Erythroblast (primary cell): ENCODE measurements at regions not wholly inside any gene's neighbourhood (a gene's known extent, or its start where the extent isn't known, plus 50 kb on each side); places are given as distances from the start of the nearest gene placed in this dataset.

Experiments
- DNase-seq, 2 experiments: peaks; one replicate each; lab custom pipeline; 2025; lab: John Stamatoyannopoulos, UW
- GATA1 ChIP-seq: IDR thresholded peaks from 2 replicates; pipeline ENCODE4 v1.6.1; 2011; ENCODE audit warnings: low read depth, mild to moderate bottlenecking, control low read depth, low read length, moderate library complexity
- POLR2A ChIP-seq: IDR thresholded peaks from 2 replicates; pipeline ENCODE4 v1.6.1; 2011; ENCODE audit warnings: mild to moderate bottlenecking, low read length

GRCh38 chr2:153373510-153374279 is 104.9 kb downstream of the RPRM start:
- DNase-seq, result no peak
- TF ChIP-seq POLR2A, result no peak
- no peak for TF ChIP-seq GATA1

- no peak for DNase-seq
- no peak for TF ChIP-seq GATA1
- no peak for TF ChIP-seq POLR2A
These were observed 118.3 kb downstream of the RPRM start for GRCh38 chr2:153360239-153360638.

- TF ChIP-seq GATA1, result no peak
- TF ChIP-seq POLR2A, result no peak
- no peak for DNase-seq
These were observed 124.2 kb downstream of the RPRM start for GRCh38 chr2:153354377-153354776.

- TF ChIP-seq POLR2A, result no peak
- no peak for TF ChIP-seq GATA1
- no peak for DNase-seq
These were observed 129.0 kb downstream of the RPRM start for GRCh38 chr2:153349603-153350002.

GRCh38 chr2:153347818-153348495 is 130.6 kb downstream of the RPRM start:
- DNase-seq, result no peak
- TF ChIP-seq POLR2A, result no peak
- no peak for TF ChIP-seq GATA1

GRCh38 chr2:153320879-153321278 is 157.7 kb downstream of the RPRM start:
- no peak for DNase-seq
- no peak for TF ChIP-seq POLR2A
- TF ChIP-seq GATA1, result no peak

- no peak for TF ChIP-seq POLR2A
- no peak for TF ChIP-seq GATA1
- DNase-seq, result no peak
These were observed 167.1 kb downstream of the RPRM start for GRCh38 chr2:153311432-153311831.

- no peak for DNase-seq
- TF ChIP-seq POLR2A, result no peak
- TF ChIP-seq GATA1, result no peak
These were observed 170.1 kb downstream of the RPRM start for GRCh38 chr2:153308466-153308865.

- TF ChIP-seq GATA1 (no peak), POLR2A (no peak)
- DNase-seq, result no peak
These were observed 171.3 kb downstream of the RPRM start for GRCh38 chr2:153307223-153307622.

GRCh38 chr2:153299809-153300208 is 178.8 kb downstream of the RPRM start:
- no peak for DNase-seq
- TF ChIP-seq POLR2A (no peak), GATA1 (no peak)

GRCh38 chr2:153299217-153299616 is 179.3 kb downstream of the RPRM start:
- TF ChIP-seq POLR2A (no peak), GATA1 (no peak)
- no peak for DNase-seq

- TF ChIP-seq POLR2A (no peak), GATA1 (no peak)
- DNase-seq, result no peak
These were observed 184.3 kb downstream of the RPRM start for GRCh38 chr2:153294199-153294786.

GRCh38 chr2:153291718-153292117 is 186.8 kb downstream of the RPRM start:
- no peak for DNase-seq
- TF ChIP-seq POLR2A (no peak), GATA1 (no peak)
